OCI-M2 (cell line): ENCODE measurements at regions not wholly inside any gene's neighbourhood (a gene's known extent, or its start where the extent isn't known, plus 50 kb on each side); places are given as distances from the start of the nearest gene placed in this dataset.

Experiments used
- DNase-seq: peaks from one replicate; lab custom pipeline; 2025; ENCODE audit not compliant: unreplicated experiment; lab: John Stamatoyannopoulos, UW

GRCh38 chr2:8049851-8050571, 631.8 kb upstream of the ID2 start:
- DNase-seq, result no peak

GRCh38 chr2:8053216-8053615, 628.6 kb upstream of the ID2 start:
- DNase-seq, result no peak

GRCh38 chr2:8054070-8054469, 627.8 kb upstream of the ID2 start:
- no peak for DNase-seq

- no peak for DNase-seq
These were observed 623.2 kb upstream of the ID2 start for GRCh38 chr2:8058652-8059051.

GRCh38 chr2:8059255-8059654, 622.6 kb upstream of the ID2 start:
- DNase-seq, result no peak

GRCh38 chr2:8059794-8060193, 622.1 kb upstream of the ID2 start:
- DNase-seq, result no peak

- DNase-seq, result no peak
These were observed 620.6 kb upstream of the ID2 start for GRCh38 chr2:8061219-8061618.

GRCh38 chr2:8064603-8065002, 617.3 kb upstream of the ID2 start:
- DNase-seq, result no peak

GRCh38 chr2:8065191-8065590, 616.7 kb upstream of the ID2 start:
- no peak for DNase-seq

GRCh38 chr2:8067784-8068336, 614.0 kb upstream of the ID2 start:
- no peak for DNase-seq

- DNase-seq, result no peak
These were observed 608.9 kb upstream of the ID2 start for GRCh38 chr2:8072907-8073306.

GRCh38 chr2:8073916-8074315, 607.9 kb upstream of the ID2 start:
- no peak for DNase-seq

- no peak for DNase-seq
These were observed 605.2 kb upstream of the ID2 start for GRCh38 chr2:8076448-8077342.

GRCh38 chr2:8078705-8079104, 603.2 kb upstream of the ID2 start:
- no peak for DNase-seq

- DNase-seq, result no peak
These were observed 601.8 kb upstream of the ID2 start for GRCh38 chr2:8080063-8080462.

GRCh38 chr2:8081130-8081529, 600.7 kb upstream of the ID2 start:
- DNase-seq, result no peak

- no peak for DNase-seq
These were observed 599.0 kb upstream of the ID2 start for GRCh38 chr2:8082840-8083239.

- DNase-seq, result no peak
These were observed 595.5 kb upstream of the ID2 start for GRCh38 chr2:8086357-8086756.

GRCh38 chr2:8086796-8087479, 594.9 kb upstream of the ID2 start:
- DNase-seq, result no peak

- DNase-seq, result no peak
These were observed 594.4 kb upstream of the ID2 start for GRCh38 chr2:8087480-8087840.

GRCh38 chr2:8088810-8089209, 593.0 kb upstream of the ID2 start:
- no peak for DNase-seq

GRCh38 chr2:8089596-8089995, 592.3 kb upstream of the ID2 start:
- no peak for DNase-seq
